Colonic mucosa (tissue), 4 donors: ENCODE measurements at regions not wholly inside any gene's neighbourhood (a gene's known extent, or its start where the extent isn't known, plus 50 kb on each side); places are given as distances from the start of the nearest gene placed in this dataset.

Source experiments
- DNase-seq: peaks from one replicate; pipeline ENCODE4 v3.0.0-alpha.2; 2020
- H3K27ac ChIP-seq: fragments of 200-600 bp; one replicate; pipeline ENCODE4 v1.8.0; 2021
- H3K27me3 ChIP-seq: fragments of 200-600 bp; one replicate; pipeline ENCODE4 v1.8.0; 2021
- H3K36me3 ChIP-seq: fragments of 200-600 bp; one replicate; pipeline ENCODE4 v1.8.0; 2021
- H3K4me1 ChIP-seq: fragments of 200-600 bp; one replicate; pipeline ENCODE4 v1.8.0; 2021; ENCODE audit warnings: mild to moderate bottlenecking
- H3K4me3 ChIP-seq: fragments of 200-600 bp; one replicate; pipeline ENCODE4 v1.8.0; 2021
- H3K9ac ChIP-seq, 2 donors: one replicate each; pipeline ENCODE4 v1.7.0; 2013; ENCODE audit warnings: control low read depth in 2 of 2, low read depth in 2 of 2, low read length in 2 of 2
- H3K9me3 ChIP-seq: fragments of 200-600 bp; one replicate; pipeline ENCODE4 v1.8.0; 2021
- intact Hi-C: fragments of 100-400 bp; cut with DNase I; formaldehyde crosslinking; loops from one replicate; pipeline ENCODE4 v1.14.1; 2022
- TF ChIP-seq, protein P1 (sequence below): fragments of 200-600 bp; IDR thresholded peaks from one replicate; pipeline ENCODE4 v1.8.0; 2022; ENCODE audit warnings: antibody characterized with exemption, mild to moderate bottlenecking
- donor health status: healthy.
- donor health status: DM: no; HTN: no; CAD: no.
- donor health status: DM: no; HTN: no; CAD: no.

DNA sequence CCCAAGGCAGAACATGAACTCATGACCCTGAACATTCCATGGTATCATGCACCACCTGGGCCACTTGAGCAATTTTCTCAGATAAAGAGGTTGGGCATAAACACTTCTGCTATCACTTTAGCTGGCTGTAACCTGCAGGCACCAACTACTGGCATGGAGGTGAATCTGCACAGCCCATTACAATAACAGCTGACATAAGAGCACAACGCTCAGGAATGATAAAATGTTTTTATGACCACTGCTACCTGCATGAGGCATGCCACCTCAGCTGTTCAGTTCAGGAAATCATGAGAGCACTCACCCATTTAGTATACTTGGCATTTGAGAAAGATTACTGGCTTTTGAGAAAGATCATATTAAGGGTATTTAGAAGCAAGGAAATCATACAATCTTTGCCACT, 85.7 kb upstream of the SPIN4 start:
- H3K9me3 ChIP-seq = no peaks in the 10 kb centered on the region
- no peaks in the 10 kb centered on the region for H3K36me3 ChIP-seq
- H3K9ac ChIP-seq = no peak overlapping the region
- no peak overlapping the region for H3K27ac ChIP-seq
- DNase-seq = no peak
- no peaks in the 10 kb centered on the region for H3K27me3 ChIP-seq
- TF ChIP-seq, protein P1, sequence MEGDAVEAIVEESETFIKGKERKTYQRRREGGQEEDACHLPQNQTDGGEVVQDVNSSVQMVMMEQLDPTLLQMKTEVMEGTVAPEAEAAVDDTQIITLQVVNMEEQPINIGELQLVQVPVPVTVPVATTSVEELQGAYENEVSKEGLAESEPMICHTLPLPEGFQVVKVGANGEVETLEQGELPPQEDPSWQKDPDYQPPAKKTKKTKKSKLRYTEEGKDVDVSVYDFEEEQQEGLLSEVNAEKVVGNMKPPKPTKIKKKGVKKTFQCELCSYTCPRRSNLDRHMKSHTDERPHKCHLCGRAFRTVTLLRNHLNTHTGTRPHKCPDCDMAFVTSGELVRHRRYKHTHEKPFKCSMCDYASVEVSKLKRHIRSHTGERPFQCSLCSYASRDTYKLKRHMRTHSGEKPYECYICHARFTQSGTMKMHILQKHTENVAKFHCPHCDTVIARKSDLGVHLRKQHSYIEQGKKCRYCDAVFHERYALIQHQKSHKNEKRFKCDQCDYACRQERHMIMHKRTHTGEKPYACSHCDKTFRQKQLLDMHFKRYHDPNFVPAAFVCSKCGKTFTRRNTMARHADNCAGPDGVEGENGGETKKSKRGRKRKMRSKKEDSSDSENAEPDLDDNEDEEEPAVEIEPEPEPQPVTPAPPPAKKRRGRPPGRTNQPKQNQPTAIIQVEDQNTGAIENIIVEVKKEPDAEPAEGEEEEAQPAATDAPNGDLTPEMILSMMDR = no peak
- no peak overlapping the region for H3K4me3 ChIP-seq
- intact Hi-C loops = no loop called here
- no peaks in the 10 kb centered on the region for H3K4me1 ChIP-seq

DNA sequence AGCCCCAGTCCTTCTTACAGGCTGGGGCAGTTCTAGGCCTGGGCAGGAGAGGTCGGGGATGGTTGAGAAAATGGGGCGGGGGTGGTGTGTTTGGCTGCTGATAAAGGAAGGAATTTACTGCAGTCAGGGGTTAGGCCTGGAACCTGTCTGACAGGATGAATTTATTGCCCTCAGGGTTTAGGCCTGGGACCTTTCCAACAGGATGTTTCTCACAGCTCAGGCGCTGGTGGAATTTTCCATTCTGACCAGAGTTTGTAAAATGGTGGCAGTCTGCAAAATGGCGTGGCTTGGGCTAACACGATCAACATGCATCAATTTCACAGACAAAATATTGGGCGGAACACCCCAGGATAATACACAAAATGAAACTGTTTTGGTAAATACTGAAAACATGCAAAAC, 83.5 kb upstream of the SPIN4 start:
- peak; percentile 61 for DNase-seq
- Histone ChIP-seq H3K27me3 (no peaks in the 10 kb centered on the region), H3K4me3 (no peak overlapping the region), H3K36me3 (no peaks in the 10 kb centered on the region), H3K9me3 (no peaks in the 10 kb centered on the region), H3K27ac (no peak overlapping the region), H3K4me1 (no peaks in the 10 kb centered on the region), H3K9ac (no peak overlapping the region)
- TF ChIP-seq, protein P1 = no peak
- intact Hi-C loops = no loop called here

DNA sequence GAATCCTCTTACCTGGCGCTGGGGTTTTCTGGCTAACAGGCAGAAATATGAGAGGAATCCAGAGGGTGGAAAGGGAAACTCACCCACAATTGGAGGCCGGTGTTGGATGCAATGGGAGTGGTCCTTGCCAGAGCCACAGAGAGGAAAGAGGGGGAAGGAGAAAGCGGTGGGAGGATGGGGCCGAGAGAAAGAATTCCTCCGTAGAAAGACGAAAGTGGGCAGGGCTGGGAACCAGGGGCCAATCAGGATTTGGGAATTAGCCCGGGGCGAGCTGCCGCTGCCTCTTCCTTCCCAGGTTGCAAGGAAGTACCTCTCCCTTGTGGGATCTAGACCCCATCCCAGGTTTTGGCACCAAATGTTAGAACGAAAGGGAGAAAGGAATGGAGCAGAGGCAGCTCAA, 83.1 kb upstream of the SPIN4 start:
- intact Hi-C loops = no loop called here
- no peak overlapping the region for H3K27ac ChIP-seq

DNA sequence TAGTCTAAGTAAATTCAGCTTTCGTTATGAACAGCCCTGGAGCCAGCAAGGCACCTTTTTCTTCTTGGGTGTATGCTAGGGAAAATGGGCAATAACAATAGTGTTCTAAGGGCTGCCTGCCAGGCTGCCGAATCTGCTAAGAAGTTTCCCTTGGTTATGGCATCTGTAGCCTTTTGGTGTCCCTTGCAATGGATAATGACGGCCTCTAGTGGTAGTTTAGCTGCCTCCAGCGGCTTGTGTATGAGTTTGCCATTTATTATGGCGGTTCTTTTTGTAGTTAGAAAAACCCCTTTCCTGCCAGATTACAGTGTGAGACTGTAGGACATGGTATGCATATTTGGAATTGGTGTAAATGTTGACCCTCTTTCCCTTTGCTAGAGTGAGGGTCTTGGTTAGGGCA, 78.9 kb upstream of the SPIN4 start:
- Histone ChIP-seq H3K4me1 (no peaks in the 10 kb centered on the region), H3K27me3 (no peaks in the 10 kb centered on the region), H3K36me3 (no peaks in the 10 kb centered on the region), H3K4me3 (no peak overlapping the region), H3K9ac (no peak overlapping the region), H3K27ac (no peak overlapping the region), H3K9me3 (no peaks in the 10 kb centered on the region)
- TF ChIP-seq, protein P1 = no peak
- intact Hi-C loops = no loop called here
- DNase-seq = no peak

More for the DNA sequence above, 83.1 kb upstream of the SPIN4 start:
- Histone ChIP-seq H3K27me3 (no peaks in the 10 kb centered on the region), H3K9me3 (no peaks in the 10 kb centered on the region), H3K9ac (no peak overlapping the region), H3K4me3 (no peak overlapping the region), H3K4me1 (no peaks in the 10 kb centered on the region), H3K36me3 (no peaks in the 10 kb centered on the region)
- TF ChIP-seq, protein P1 = no peak
- no peak for DNase-seq

DNA sequence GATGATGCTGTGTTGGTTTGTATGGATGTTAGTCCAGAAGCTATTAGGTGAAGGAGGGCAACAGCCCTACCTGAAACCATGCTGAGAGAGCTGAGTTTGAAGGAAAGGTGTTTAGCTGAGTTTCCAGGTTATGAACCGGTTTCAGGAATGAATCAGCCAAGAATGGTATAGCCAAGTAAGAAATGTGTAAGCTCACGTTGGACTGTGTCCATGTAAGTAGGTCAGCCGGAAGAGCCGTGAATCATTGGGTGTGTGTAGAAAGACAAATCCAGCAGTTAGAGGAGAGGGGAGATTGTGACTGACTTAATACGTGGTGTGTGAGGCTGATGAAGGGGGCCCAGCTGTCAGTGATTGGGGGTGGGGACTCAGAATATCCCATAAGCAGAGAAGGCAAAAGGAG, 77.2 kb upstream of the SPIN4 start:
- H3K27ac ChIP-seq = no peak overlapping the region
- DNase-seq = no peak
- intact Hi-C loops = no loop called here

More for the DNA sequence above, 77.2 kb upstream of the SPIN4 start:
- Histone ChIP-seq H3K27me3 (no peaks in the 10 kb centered on the region), H3K9ac (no peak overlapping the region), H3K4me1 (no peaks in the 10 kb centered on the region), H3K4me3 (no peak overlapping the region), H3K9me3 (no peaks in the 10 kb centered on the region), H3K36me3 (no peaks in the 10 kb centered on the region)
- TF ChIP-seq, protein P1 = no peak
